ENCODE measurements at regions not wholly inside any gene's neighbourhood (a gene's known extent, or its start where the extent isn't known, plus 50 kb on each side); places are given as distances from the start of the nearest gene placed in this dataset.

- Histone ChIP-seq H3K9me3 (peaks cover 0 to 5% (median 0%) of the 10 kb centered on the region in 12 donors), H3K36me3 (no peaks in the 10 kb centered on the region), H3K27ac (no peak overlapping the region), H3K27me3 (no peaks in the 10 kb centered on the region), H3K4me3 (no peak overlapping the region), H3K4me1 (peaks cover 0 to 6% (median 0%) of the 10 kb centered on the region in 12 donors)
- no peak for TF ChIP-seq POLR2A (IDR thresholded peaks at IDR 0.05)
- no peak for TF ChIP-seq CTCF (IDR thresholded peaks at IDR 0.05)
- intact Hi-C loops (cut with DNase I), result no loop called here
- WGBS, 4 donors, result 92 to 98% (median 94%) methylated on average over 7 of the region's 7 CpGs
- DNase-seq (no peak), ATAC-seq (no peak)
Measured at GRCh38 chr2:8254791-8255447, 426.9 kb upstream of the ID2 start.

- no peak for TF ChIP-seq POLR2A (IDR thresholded peaks at IDR 0.05)
- no peak for TF ChIP-seq CTCF (IDR thresholded peaks at IDR 0.05)
- intact Hi-C loops (cut with DNase I), result no loop called here
- no peak for ATAC-seq
- no peak overlapping the region for H3K4me3 ChIP-seq
- no peaks in the 10 kb centered on the region for H3K36me3 ChIP-seq
- H3K4me1 ChIP-seq, result peaks cover 0 to 6% (median 0%) of the 10 kb centered on the region in 12 donors
- peaks cover 0 to under 1% (median 0%) of the 10 kb centered on the region in 12 donors for H3K9me3 ChIP-seq
- 91 to 100% (median 99%) methylated on average over 1 of the region's 1 CpG for WGBS, 4 donors
- no peak for DNase-seq
- H3K27me3 ChIP-seq, result no peaks in the 10 kb centered on the region
- H3K27ac ChIP-seq, result no peak overlapping the region
Measured at GRCh38 chr2:8255448-8255800, 426.4 kb upstream of the ID2 start.

DNA sequence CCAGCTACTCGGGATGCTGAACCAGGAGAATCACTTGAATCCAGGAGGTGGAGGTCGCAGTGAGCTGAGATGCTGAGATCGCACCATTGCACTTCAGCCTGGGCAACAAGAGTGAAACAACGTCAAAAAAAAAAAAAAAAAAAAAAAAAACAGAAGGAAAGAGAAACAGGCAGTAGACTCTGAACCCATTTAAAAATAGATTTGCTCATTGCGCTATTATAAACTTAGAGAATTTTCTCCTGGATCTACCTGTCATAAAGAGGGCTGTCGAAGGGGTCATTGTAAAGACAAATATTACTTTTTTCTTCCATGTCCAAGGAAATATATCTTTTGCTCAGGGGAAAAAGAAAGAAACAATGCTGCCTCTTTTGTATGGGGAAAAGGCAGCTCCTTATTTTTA is 425.0 kb upstream of the ID2 start:
- 87 to 95% (median 88%) methylated on average over 6 of the region's 6 CpGs for WGBS, 4 donors
- Histone ChIP-seq H3K4me3 (no peak overlapping the region), H3K27ac (no peak overlapping the region), H3K4me1 (peaks cover 0 to 6% (median 0%) of the 10 kb centered on the region in 12 donors), H3K27me3 (no peaks in the 10 kb centered on the region), H3K9me3 (no peaks in the 10 kb centered on the region), H3K36me3 (no peaks in the 10 kb centered on the region)
- DNase-seq (no peak), ATAC-seq (no peak)
- TF ChIP-seq CTCF (IDR thresholded peaks at IDR 0.05) (no peak), POLR2A (IDR thresholded peaks at IDR 0.05) (no peak)
- intact Hi-C loops (cut with DNase I), result no loop called here

GRCh38 chr2:8257502-8257901 is 424.4 kb upstream of the ID2 start:
- no peak for ATAC-seq
- TF ChIP-seq CTCF (IDR thresholded peaks at IDR 0.05) (no peak), POLR2A (IDR thresholded peaks at IDR 0.05) (no peak)
- H3K4me3 ChIP-seq, result no peak overlapping the region
- no peak overlapping the region for H3K27ac ChIP-seq
- no peaks in the 10 kb centered on the region for H3K9me3 ChIP-seq
- H3K27me3 ChIP-seq, result no peaks in the 10 kb centered on the region
- peaks cover 0 to 6% (median 0%) of the 10 kb centered on the region in 12 donors for H3K4me1 ChIP-seq
- no peaks in the 10 kb centered on the region for H3K36me3 ChIP-seq
- intact Hi-C loops (cut with DNase I), result no loop called here
- no peak for DNase-seq
- WGBS, 4 donors, result 41 to 49% (median 45%) methylated on average over 4 of the region's 4 CpGs

All from heart left ventricle (tissue), 16 donors.